Activated B cell treated with CpG ODN at 0.5 μM for 24 hours (primary cell): ENCODE measurements at regions not wholly inside any gene's neighbourhood (a gene's known extent, or its start where the extent isn't known, plus 50 kb on each side); places are given as distances from the start of the nearest gene placed in this dataset.

ENCODE experiments used
- ATAC-seq: fragments of 200-7000 bp; cut with Tn5 transposase; one replicate; pipeline ENCODE4 v1.10.0; 2021; ENCODE audit warnings: low read depth, mild to moderate bottlenecking, moderate library complexity
- CTCF ChIA-PET: fragments of 350-600 bp; sonication (Branson Sonifier 250); formaldehyde crosslinking; loops from one replicate; lab custom pipeline; 2021; ENCODE audit warnings: antibody characterized with exemption; lab: Charles Lee
- POLR2A ChIA-PET: fragments of 350-600 bp; sonication (Branson Sonifier 250); formaldehyde crosslinking; loops from one replicate; lab custom pipeline; 2021; ENCODE audit warnings: antibody characterized with exemption; lab: Charles Lee
- DNase-seq: peaks from one replicate; pipeline ENCODE4 v3.0.0; 2022
- H3K27ac Mint-ChIP-seq: one replicate; pipeline ENCODE4 v1.8.0; 2020; ENCODE audit warnings: mixed read lengths
- H3K27me3 Mint-ChIP-seq: one replicate; pipeline ENCODE4 v1.8.0; 2021; ENCODE audit warnings: mixed read lengths
- H3K36me3 Mint-ChIP-seq: one replicate; pipeline ENCODE4 v1.8.0; 2021; ENCODE audit warnings: low read depth, mixed read lengths
- H3K4me1 Mint-ChIP-seq: one replicate; pipeline ENCODE4 v1.8.0; 2021; ENCODE audit warnings: mixed read lengths
- H3K4me3 Mint-ChIP-seq: one replicate; pipeline ENCODE4 v1.8.0; 2020; ENCODE audit warnings: mild to moderate bottlenecking, mixed read lengths
- H3K9me3 Mint-ChIP-seq: one replicate; pipeline ENCODE4 v1.8.0; 2020; ENCODE audit warnings: mixed read lengths
- intact Hi-C: fragments of 100-400 bp; cut with micrococcal nuclease; formaldehyde crosslinking; loops from one replicate; pipeline ENCODE4 v1.15.1; 2024
- TF ChIP-seq, protein P1 (sequence below): fragments of 200-600 bp; IDR thresholded peaks from one replicate; pipeline ENCODE4 v1.8.0; 2022; ENCODE audit warnings: antibody characterized with exemption, mild to moderate bottlenecking

DNA sequence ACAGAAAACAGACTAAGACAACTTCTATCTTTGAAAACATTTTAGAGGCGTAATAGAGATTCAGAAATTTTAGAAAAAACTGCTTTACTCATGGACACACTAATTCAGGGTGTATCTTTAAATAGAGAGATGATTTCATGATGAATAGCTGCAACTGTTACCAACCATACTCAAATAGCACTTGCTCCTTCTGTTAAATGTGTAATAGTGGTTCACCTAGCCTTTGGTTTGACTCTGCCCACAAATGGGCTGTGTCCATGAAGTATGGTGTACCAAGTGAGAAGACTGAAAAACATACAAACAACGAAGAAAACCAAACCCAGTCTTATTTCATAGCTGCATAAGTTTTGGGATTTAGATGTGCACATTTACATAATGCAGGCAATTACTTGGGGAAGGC, 610.6 kb downstream of the PLCL1 start:
- no peaks in the 10 kb centered on the region for H3K4me1 Mint-ChIP-seq
- H3K4me3 Mint-ChIP-seq: no peak overlapping the region
- DNase-seq (no peak), ATAC-seq (no peak)
- H3K27ac Mint-ChIP-seq: no peak overlapping the region
- H3K27me3 Mint-ChIP-seq: no peaks in the 10 kb centered on the region
- intact Hi-C loops: no loop called here
- TF ChIP-seq, protein P1, sequence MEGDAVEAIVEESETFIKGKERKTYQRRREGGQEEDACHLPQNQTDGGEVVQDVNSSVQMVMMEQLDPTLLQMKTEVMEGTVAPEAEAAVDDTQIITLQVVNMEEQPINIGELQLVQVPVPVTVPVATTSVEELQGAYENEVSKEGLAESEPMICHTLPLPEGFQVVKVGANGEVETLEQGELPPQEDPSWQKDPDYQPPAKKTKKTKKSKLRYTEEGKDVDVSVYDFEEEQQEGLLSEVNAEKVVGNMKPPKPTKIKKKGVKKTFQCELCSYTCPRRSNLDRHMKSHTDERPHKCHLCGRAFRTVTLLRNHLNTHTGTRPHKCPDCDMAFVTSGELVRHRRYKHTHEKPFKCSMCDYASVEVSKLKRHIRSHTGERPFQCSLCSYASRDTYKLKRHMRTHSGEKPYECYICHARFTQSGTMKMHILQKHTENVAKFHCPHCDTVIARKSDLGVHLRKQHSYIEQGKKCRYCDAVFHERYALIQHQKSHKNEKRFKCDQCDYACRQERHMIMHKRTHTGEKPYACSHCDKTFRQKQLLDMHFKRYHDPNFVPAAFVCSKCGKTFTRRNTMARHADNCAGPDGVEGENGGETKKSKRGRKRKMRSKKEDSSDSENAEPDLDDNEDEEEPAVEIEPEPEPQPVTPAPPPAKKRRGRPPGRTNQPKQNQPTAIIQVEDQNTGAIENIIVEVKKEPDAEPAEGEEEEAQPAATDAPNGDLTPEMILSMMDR: no peak
- POLR2A ChIA-PET: no interaction called here
- no peaks in the 10 kb centered on the region for H3K9me3 Mint-ChIP-seq
- H3K36me3 Mint-ChIP-seq: no peaks in the 10 kb centered on the region
- CTCF ChIA-PET: no interaction called here

DNA sequence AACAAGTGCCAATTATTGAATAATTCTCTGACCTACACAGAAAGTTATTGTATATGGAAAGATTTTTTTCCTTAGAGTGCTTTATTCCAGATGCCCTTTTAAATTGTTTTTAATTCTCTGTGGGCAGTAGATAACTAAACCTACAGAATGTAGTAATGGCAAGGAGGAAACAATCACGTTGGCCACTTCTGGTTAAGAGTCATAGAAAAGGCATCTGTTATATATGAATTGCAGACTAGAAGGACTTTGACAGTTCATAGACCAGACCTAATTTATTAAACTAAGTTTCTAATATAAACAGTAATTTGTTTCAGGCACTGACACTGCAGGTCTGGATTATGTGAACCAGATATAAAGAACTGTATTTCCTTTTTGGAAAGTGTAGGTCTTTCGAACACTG, 607.5 kb downstream of the PLCL1 start:
- ChIA-PET CTCF (no interaction called here), POLR2A (no interaction called here)
- H3K27ac Mint-ChIP-seq: no peak overlapping the region
- no peaks in the 10 kb centered on the region for H3K36me3 Mint-ChIP-seq
- H3K4me3 Mint-ChIP-seq: no peak overlapping the region
- no peaks in the 10 kb centered on the region for H3K4me1 Mint-ChIP-seq
- DNase-seq (no peak), ATAC-seq (no peak)
- no peaks in the 10 kb centered on the region for H3K9me3 Mint-ChIP-seq
- H3K27me3 Mint-ChIP-seq: no peaks in the 10 kb centered on the region
- intact Hi-C loops: no loop called here
- TF ChIP-seq, protein P1: no peak

DNA sequence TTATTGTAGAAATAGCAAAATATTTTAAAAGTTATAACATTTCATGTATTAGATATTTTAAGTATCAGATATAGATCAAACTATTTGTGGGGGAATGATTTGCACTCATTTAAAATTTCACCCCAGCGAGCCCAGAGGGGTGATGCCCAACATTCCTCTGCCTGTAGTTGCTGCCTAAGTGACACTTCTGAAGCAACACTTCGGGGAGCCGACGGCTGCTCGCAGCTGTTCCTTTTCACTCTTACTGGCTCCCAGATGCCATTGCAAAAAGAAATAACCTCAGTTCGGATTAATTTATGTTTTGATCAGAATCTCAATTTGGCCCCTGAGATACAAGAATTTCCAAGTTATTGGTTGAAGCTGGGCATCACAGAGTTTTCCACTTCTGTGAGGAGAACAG, 603.8 kb downstream of the PLCL1 start:
- ChIA-PET CTCF (no interaction called here), POLR2A (no interaction called here)
- DNase-seq (no peak), ATAC-seq (no peak)
- intact Hi-C loops: no loop called here
- Mint-ChIP-seq H3K9me3 (no peaks in the 10 kb centered on the region), H3K4me3 (no peak overlapping the region), H3K4me1 (no peaks in the 10 kb centered on the region), H3K36me3 (no peaks in the 10 kb centered on the region), H3K27me3 (no peaks in the 10 kb centered on the region), H3K27ac (no peak overlapping the region)
- TF ChIP-seq, protein P1: no peak

DNA sequence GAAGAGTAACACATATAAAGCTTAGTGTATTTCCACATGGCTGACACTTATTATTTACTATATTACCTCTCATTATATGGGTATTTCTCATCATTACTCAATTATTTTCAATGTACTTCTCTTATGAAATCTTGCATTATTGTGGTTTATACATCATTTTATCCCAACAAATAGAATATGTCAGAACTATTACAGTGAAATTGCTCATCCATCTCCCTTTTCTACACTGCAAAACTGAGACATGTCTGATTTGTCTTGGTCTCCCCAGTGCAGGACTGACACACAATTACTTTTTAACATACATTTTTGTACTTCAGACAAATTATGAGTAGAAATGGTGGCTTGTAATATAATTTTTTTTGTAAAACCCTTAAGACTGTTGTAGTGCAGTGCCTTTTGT, 600.9 kb downstream of the PLCL1 start:
- ChIA-PET CTCF (no interaction called here), POLR2A (no interaction called here)
- Mint-ChIP-seq H3K4me3 (no peak overlapping the region), H3K9me3 (no peaks in the 10 kb centered on the region), H3K4me1 (no peaks in the 10 kb centered on the region), H3K27me3 (no peaks in the 10 kb centered on the region), H3K27ac (no peak overlapping the region), H3K36me3 (no peaks in the 10 kb centered on the region)
- DNase-seq (no peak), ATAC-seq (no peak)
- TF ChIP-seq, protein P1: no peak
- intact Hi-C loops: no loop called here

DNA sequence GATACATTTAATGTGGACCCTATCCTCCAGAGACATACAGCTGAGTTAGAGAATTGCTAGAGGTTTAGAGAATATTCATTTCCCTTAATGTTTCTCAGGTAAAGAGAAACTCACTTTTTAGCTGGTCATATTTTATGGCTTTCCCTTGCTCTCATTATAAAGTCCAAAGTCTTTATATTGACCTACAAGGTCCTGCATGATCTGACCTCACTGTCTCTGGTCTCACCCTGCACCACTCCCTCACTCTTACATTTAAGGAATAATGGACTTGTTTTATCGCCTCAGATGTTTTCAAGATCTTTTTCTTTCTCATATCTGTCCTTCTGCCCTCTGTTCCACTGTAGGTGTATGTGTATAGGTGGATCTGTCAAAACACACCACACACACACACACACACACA, 597.3 kb downstream of the PLCL1 start:
- peaks cover under 1% of the 10 kb centered on the region for H3K27me3 Mint-ChIP-seq
- H3K36me3 Mint-ChIP-seq: no peaks in the 10 kb centered on the region
- H3K4me1 Mint-ChIP-seq: no peaks in the 10 kb centered on the region
- ATAC-seq: no peak
- CTCF ChIA-PET: no interaction called here
- no peak overlapping the region for H3K4me3 Mint-ChIP-seq
- intact Hi-C loops: no loop called here
- TF ChIP-seq, protein P1: no peak
- H3K9me3 Mint-ChIP-seq: no peaks in the 10 kb centered on the region
- no peak overlapping the region for H3K27ac Mint-ChIP-seq
- DNase-seq: no peak
- POLR2A ChIA-PET: no interaction called here
